ENCODE measurements at regions not wholly inside any gene's neighbourhood (a gene's known extent, or its start where the extent isn't known, plus 50 kb on each side); places are given as distances from the start of the nearest gene placed in this dataset.

GRCh38 chrX:5526191-5526590, 702.5 kb downstream of the NLGN4X start:
- WGBS (ENCODE audit: missing lambda C conversion rate) = 0% methylated on average over 2 of the region's 2 CpGs
- peak; percentile 76 for FAIRE-seq
- CTCF ChIA-PET = no interaction called here
- no peaks in the 10 kb centered on the region for H3K4me1 ChIP-seq
- H3K9me3 ChIP-seq = no peaks in the 10 kb centered on the region
- no peak for ATAC-seq
- TF ChIP-seq KDM1A (IDR thresholded peaks at IDR 0.05; ENCODE audit: low read depth) (no peak), MAFK (IDR thresholded peaks at IDR 0.05; ENCODE audit: partially characterized antibody) (peak; percentile 58)
- no peak overlapping the region for H3K4me3 ChIP-seq
- no peak for DNase-seq (ENCODE audit: low read depth in 1 of 2, low spot score in 1 of 2)
- no peak overlapping the region for H3K4me2 ChIP-seq
- no peak overlapping the region for H3K27ac ChIP-seq
- POLR2A ChIA-PET = no interaction called here

GRCh38 chrX:5490786-5491563, 737.7 kb downstream of the NLGN4X start:
- no peak for DNase-seq (ENCODE audit: low read depth in 1 of 2, low spot score in 1 of 2)
- Histone ChIP-seq H3K27ac (no peak overlapping the region), H3K4me3 (no peak overlapping the region), H3K4me2 (no peak overlapping the region), H3K4me1 (no peaks in the 10 kb centered on the region), H3K9me3 (no peaks in the 10 kb centered on the region)
- ChIA-PET CTCF (no interaction called here), POLR2A (no interaction called here)
- no peak for FAIRE-seq
- WGBS (ENCODE audit: missing lambda C conversion rate) = 28% methylated on average over 8 of the region's 8 CpGs
- TF ChIP-seq RARB (CRISPR knock-in tag; IDR thresholded peaks at IDR 0.05) (no peak), BCL3 (IDR thresholded peaks at IDR 0.05) (no peak), CEBPB (IDR thresholded peaks at IDR 0.05) (no peak), HEYL (CRISPR knock-in tag; IDR thresholded peaks at IDR 0.05) (no peak), SREBF2 (IDR thresholded peaks at IDR 0.05) (no peak), JUNB (IDR thresholded peaks at IDR 0.05) (no peak), TP53 (CRISPR knock-in tag; IDR thresholded peaks at IDR 0.05) (no peak), KDM1A (IDR thresholded peaks at IDR 0.05; ENCODE audit: low read depth) (no peak), HDAC2 (IDR thresholded peaks at IDR 0.05) (no peak), MYC (IDR thresholded peaks at IDR 0.05; ENCODE audit: borderline replicate concordance, low read length) (no peak), REST (IDR thresholded peaks at IDR 0.05) (no peak), NR3C1 (IDR thresholded peaks at IDR 0.05) (no peak), RCOR1 (IDR thresholded peaks at IDR 0.05; ENCODE audit: low read depth, low read length) (no peak), ELK1 (IDR thresholded peaks at IDR 0.05; ENCODE audit: low read depth, low read length) (no peak)
- ATAC-seq = no peak

- FAIRE-seq = no peak
- H3K4me1 ChIP-seq = no peaks in the 10 kb centered on the region
- H3K27ac ChIP-seq = no peak overlapping the region
- no peak overlapping the region for H3K4me3 ChIP-seq
- ChIA-PET POLR2A (no interaction called here), CTCF (no interaction called here)
- DNase-seq (ENCODE audit: low read depth in 1 of 2, low spot score in 1 of 2) = peak in 1 of 2 experiments; percentile 1
- H3K9me3 ChIP-seq = no peaks in the 10 kb centered on the region
- ATAC-seq = no peak
- 31% methylated on average over 4 of the region's 4 CpGs for WGBS (ENCODE audit: missing lambda C conversion rate)
- peak; percentile 27 for TF ChIP-seq MAFK (IDR thresholded peaks at IDR 0.05; ENCODE audit: partially characterized antibody)
- TF ChIP-seq NR3C1 (IDR thresholded peaks at IDR 0.05) = no peak
- no peak overlapping the region for H3K4me2 ChIP-seq
Measured at GRCh38 chrX:5474282-5474681, 754.4 kb downstream of the NLGN4X start.

Data from A549 (cell line).